Neural progenitor cell (in vitro differentiated cells): ENCODE measurements at regions not wholly inside any gene's neighbourhood (a gene's known extent, or its start where the extent isn't known, plus 50 kb on each side); places are given as distances from the start of the nearest gene placed in this dataset.

Source experiments
- DNase-seq: peaks from one replicate; pipeline ENCODE4 v3.0.0-alpha.2; 2016; ENCODE audit warnings: low spot score
- H2AFZ ChIP-seq: fragments of 200-600 bp; sonication (generic); replicated peaks from 2 replicates; pipeline ENCODE4 v1.6.1; 2016; ENCODE audit warnings: antibody characterized with exemption
- H3F3A ChIP-seq: fragments of 200-600 bp; sonication (generic); 2 replicates; pipeline ENCODE4 v1.6.1; 2016; ENCODE audit warnings: antibody characterized with exemption, low read depth
- H3K27ac ChIP-seq: fragments of 200-600 bp; sonication (generic); 2 replicates; pipeline ENCODE4 v1.5.1; 2016; ENCODE audit warnings: mild to moderate bottlenecking
- H3K27me3 ChIP-seq: fragments of 200-600 bp; sonication (generic); 2 replicates; pipeline ENCODE4 v1.6.1; 2016; ENCODE audit warnings: mild to moderate bottlenecking, moderate library complexity
- H3K36me3 ChIP-seq: fragments of 200-600 bp; sonication (generic); 2 replicates; pipeline ENCODE4 v1.5.1; 2016
- H3K4me1 ChIP-seq: fragments of 200-600 bp; sonication (generic); 2 replicates; pipeline ENCODE4 v1.6.1; 2016; ENCODE audit warnings: mixed run types
- H3K4me2 ChIP-seq: fragments of 200-600 bp; sonication (generic); 2 replicates; pipeline ENCODE4 v1.6.1; 2016
- H3K4me3 ChIP-seq: fragments of 200-600 bp; sonication (generic); 2 replicates; pipeline ENCODE4 v1.5.1; 2016
- H3K79me2 ChIP-seq: fragments of 200-600 bp; sonication (generic); 2 replicates; pipeline ENCODE4 v1.6.1; 2016; ENCODE audit warnings: low read depth
- H3K9ac ChIP-seq: fragments of 200-600 bp; sonication (generic); 2 replicates; pipeline ENCODE4 v1.6.1; 2016
- H3K9me3 ChIP-seq: fragments of 200-600 bp; sonication (generic); 2 replicates; pipeline ENCODE4 v1.5.1; 2016; ENCODE audit warnings: low read depth
- H4K20me1 ChIP-seq: fragments of 200-600 bp; sonication (generic); 2 replicates; pipeline ENCODE4 v1.6.1; 2016; ENCODE audit warnings: low read depth
- H3K27ac Mint-ChIP-seq: 3 replicates; pipeline ENCODE4 v1.8.0; 2021; ENCODE audit warnings: mixed read lengths
- H3K27me3 Mint-ChIP-seq: 2 replicates; pipeline ENCODE4 v1.8.0; 2022; ENCODE audit warnings: low read depth, mild to moderate bottlenecking, inconsistent platforms, moderate library complexity, mixed read lengths; ENCODE audit not compliant: insufficient read depth
- H3K36me3 Mint-ChIP-seq: 3 replicates; pipeline ENCODE4 v1.8.0; 2021; ENCODE audit warnings: mixed read lengths
- H3K4me1 Mint-ChIP-seq: 3 replicates; pipeline ENCODE4 v1.8.0; 2021; ENCODE audit warnings: mixed read lengths
- H3K4me3 Mint-ChIP-seq: 3 replicates; pipeline ENCODE4 v1.8.0; 2021; ENCODE audit warnings: mild to moderate bottlenecking, moderate library complexity, mixed read lengths
- H3K9me3 Mint-ChIP-seq: 3 replicates; pipeline ENCODE4 v1.8.0; 2020; ENCODE audit warnings: mixed read lengths
- EZH2 ChIP-seq: fragments of 200-600 bp; sonication (generic); IDR thresholded peaks from 2 replicates; pipeline ENCODE4 v1.6.1; 2017; ENCODE audit warnings: antibody characterized with exemption, mild to moderate bottlenecking, moderate library complexity
- EZH2phosphoT487 ChIP-seq: fragments of 200-600 bp; sonication (generic); IDR thresholded peaks from 2 replicates; pipeline ENCODE4 v1.6.1; 2017; ENCODE audit warnings: antibody characterized with exemption
- TF ChIP-seq, protein P1 (sequence below): fragments of 200-600 bp; sonication (generic); IDR thresholded peaks from 2 replicates; pipeline ENCODE4 v1.5.1; 2017; ENCODE audit warnings: antibody characterized with exemption, mild to moderate bottlenecking

DNA sequence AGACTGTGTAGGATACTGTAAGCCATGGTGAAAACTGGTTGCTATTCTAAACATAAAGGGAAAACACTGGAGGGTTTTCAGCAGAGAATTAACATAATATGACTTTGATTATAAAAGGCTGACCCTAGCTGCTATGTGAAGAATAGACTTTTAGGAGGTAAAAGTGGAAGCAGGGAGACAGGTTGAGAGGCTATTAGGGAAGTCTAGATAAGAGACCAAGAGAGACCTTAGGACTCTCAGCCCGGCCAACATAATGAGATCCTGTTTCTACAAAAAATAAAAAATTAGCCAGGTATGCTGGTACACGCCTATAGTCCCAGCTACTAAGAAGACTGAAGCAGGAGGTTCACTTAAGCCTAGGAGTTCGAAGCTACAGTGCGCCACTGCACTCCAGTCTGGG, 393.2 kb upstream of the PMFBP1 start:
- Mint-ChIP-seq H3K36me3 (no peaks in the 10 kb centered on the region), H3K27me3 (no peaks in the 10 kb centered on the region)
- H3K9me3 ChIP-seq = no peaks in the 10 kb centered on the region

DNA sequence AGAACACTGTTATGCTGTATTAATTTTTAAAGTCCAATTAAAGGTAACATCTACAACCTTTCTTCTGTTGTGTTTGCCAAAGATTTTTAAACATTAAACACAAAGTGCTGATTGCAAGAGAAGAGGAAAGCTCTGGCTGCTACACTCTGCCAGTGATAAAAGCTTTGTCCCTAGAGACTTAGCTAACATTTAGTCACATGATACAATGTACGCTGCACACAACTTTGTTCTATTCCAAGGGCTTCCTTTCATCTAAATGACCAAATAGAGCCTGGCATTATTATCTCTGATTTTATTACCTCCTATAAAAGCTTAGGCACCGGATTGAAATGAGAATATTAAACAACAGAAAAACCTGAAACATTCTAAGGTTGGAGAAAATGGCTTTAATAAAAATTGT, 388.7 kb upstream of the PMFBP1 start:
- Mint-ChIP-seq H3K36me3 (peaks cover 3% of the 10 kb centered on the region), H3K4me3 (no peak overlapping the region), H3K27me3 (no peaks in the 10 kb centered on the region), H3K9me3 (no peaks in the 10 kb centered on the region), H3K27ac (no peak overlapping the region), H3K4me1 (peaks cover 4% of the 10 kb centered on the region)
- no peaks in the 10 kb centered on the region for H3K9me3 ChIP-seq
- H3K27me3 ChIP-seq = no peaks in the 10 kb centered on the region
- no peaks in the 10 kb centered on the region for H4K20me1 ChIP-seq
- no peaks in the 10 kb centered on the region for H3K79me2 ChIP-seq
- no peak overlapping the region for H3K27ac ChIP-seq
- H3K4me3 ChIP-seq = no peak overlapping the region
- H3K4me1 ChIP-seq = no peaks in the 10 kb centered on the region
- H3K9ac ChIP-seq = no peak overlapping the region
- no peaks in the 10 kb centered on the region for H3K36me3 ChIP-seq
- no peaks in the 10 kb centered on the region for H3F3A ChIP-seq
- H2AFZ ChIP-seq = no peak overlapping the region
- DNase-seq = no peak
- H3K4me2 ChIP-seq = no peak overlapping the region
- no peak for TF ChIP-seq EZH2phosphoT487
- no peak for TF ChIP-seq EZH2
- TF ChIP-seq, protein P1, sequence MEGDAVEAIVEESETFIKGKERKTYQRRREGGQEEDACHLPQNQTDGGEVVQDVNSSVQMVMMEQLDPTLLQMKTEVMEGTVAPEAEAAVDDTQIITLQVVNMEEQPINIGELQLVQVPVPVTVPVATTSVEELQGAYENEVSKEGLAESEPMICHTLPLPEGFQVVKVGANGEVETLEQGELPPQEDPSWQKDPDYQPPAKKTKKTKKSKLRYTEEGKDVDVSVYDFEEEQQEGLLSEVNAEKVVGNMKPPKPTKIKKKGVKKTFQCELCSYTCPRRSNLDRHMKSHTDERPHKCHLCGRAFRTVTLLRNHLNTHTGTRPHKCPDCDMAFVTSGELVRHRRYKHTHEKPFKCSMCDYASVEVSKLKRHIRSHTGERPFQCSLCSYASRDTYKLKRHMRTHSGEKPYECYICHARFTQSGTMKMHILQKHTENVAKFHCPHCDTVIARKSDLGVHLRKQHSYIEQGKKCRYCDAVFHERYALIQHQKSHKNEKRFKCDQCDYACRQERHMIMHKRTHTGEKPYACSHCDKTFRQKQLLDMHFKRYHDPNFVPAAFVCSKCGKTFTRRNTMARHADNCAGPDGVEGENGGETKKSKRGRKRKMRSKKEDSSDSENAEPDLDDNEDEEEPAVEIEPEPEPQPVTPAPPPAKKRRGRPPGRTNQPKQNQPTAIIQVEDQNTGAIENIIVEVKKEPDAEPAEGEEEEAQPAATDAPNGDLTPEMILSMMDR = no peak

More for the DNA sequence above, 393.2 kb upstream of the PMFBP1 start:
- H3K4me3 Mint-ChIP-seq = no peak overlapping the region
- H2AFZ ChIP-seq = no peak overlapping the region
- TF ChIP-seq EZH2phosphoT487 (no peak), EZH2 (no peak)
- TF ChIP-seq, protein P1 = no peak
- H4K20me1 ChIP-seq = no peaks in the 10 kb centered on the region
- no peaks in the 10 kb centered on the region for H3K79me2 ChIP-seq
- no peaks in the 10 kb centered on the region for H3F3A ChIP-seq
- no peaks in the 10 kb centered on the region for H3K27me3 ChIP-seq
- H3K9me3 Mint-ChIP-seq = no peaks in the 10 kb centered on the region
- H3K36me3 ChIP-seq = no peaks in the 10 kb centered on the region
- H3K4me1 Mint-ChIP-seq = peaks cover 4% of the 10 kb centered on the region
- H3K4me3 ChIP-seq = no peak overlapping the region
- peaks cover 19% of the 10 kb centered on the region for H3K4me1 ChIP-seq
- H3K4me2 ChIP-seq = no peak overlapping the region
- H3K9ac ChIP-seq = no peak overlapping the region
- no peak overlapping the region for H3K27ac ChIP-seq
- DNase-seq = no peak
- H3K27ac Mint-ChIP-seq = no peak overlapping the region

DNA sequence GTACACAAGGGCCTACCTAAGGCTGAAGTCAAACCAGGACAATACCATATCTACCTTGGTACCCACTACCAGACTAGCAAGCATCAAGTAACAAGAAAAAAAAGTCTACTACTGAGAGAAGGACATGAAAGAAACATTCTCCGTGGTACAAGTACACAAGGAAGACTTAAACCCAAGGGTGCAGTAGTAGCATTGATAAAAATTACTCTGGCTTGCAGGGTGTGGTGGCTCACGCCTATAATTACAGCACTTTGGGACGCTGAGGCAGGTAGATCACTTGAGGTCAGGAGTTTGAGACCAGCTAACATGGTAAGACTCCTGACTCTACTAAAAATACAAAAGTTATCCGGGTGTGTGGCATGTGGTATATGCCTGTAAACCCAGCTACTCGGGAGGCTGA, 386.5 kb upstream of the PMFBP1 start:
- Histone ChIP-seq H3K36me3 (no peaks in the 10 kb centered on the region), H3F3A (no peaks in the 10 kb centered on the region), H3K9me3 (no peaks in the 10 kb centered on the region), H3K79me2 (no peaks in the 10 kb centered on the region), H3K4me2 (no peak overlapping the region), H3K4me3 (no peak overlapping the region), H3K4me1 (no peaks in the 10 kb centered on the region), H2AFZ (no peak overlapping the region), H3K9ac (no peak overlapping the region), H4K20me1 (no peaks in the 10 kb centered on the region), H3K27me3 (no peaks in the 10 kb centered on the region), H3K27ac (no peak overlapping the region)
- H3K4me3 Mint-ChIP-seq = no peak overlapping the region
- no peaks in the 10 kb centered on the region for H3K9me3 Mint-ChIP-seq
- DNase-seq = no peak
- no peak overlapping the region for H3K27ac Mint-ChIP-seq
- peaks cover 4% of the 10 kb centered on the region for H3K4me1 Mint-ChIP-seq
- no peak for TF ChIP-seq EZH2phosphoT487
- TF ChIP-seq, protein P1 = no peak
- no peak for TF ChIP-seq EZH2
- no peaks in the 10 kb centered on the region for H3K27me3 Mint-ChIP-seq
- H3K36me3 Mint-ChIP-seq = peaks cover 7% of the 10 kb centered on the region

DNA sequence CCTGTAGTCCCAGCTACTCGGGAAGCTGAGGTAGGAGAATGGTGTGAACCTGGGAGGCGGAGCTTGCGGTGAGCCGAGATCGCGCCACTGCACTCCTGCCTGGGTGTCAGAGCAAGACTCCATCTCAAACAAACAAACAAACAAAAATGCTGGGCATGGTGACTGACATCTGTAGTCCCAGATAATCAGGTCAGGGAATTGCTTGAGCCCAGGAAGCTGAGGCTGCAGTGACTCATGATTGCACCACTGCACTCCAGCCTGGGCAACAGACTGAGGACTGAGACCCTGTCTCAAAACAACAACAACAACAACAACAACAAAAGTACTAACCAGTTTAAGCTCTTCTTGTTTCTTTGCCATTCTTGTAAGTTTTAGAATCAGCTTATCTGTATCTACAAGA, 383.0 kb upstream of the PMFBP1 start:
- Histone ChIP-seq H2AFZ (no peak overlapping the region), H3K4me3 (no peak overlapping the region), H3K9me3 (no peaks in the 10 kb centered on the region), H3K9ac (no peak overlapping the region), H3K36me3 (no peaks in the 10 kb centered on the region), H3K4me1 (no peaks in the 10 kb centered on the region), H4K20me1 (no peaks in the 10 kb centered on the region), H3K27ac (no peak overlapping the region), H3K79me2 (no peaks in the 10 kb centered on the region), H3F3A (no peaks in the 10 kb centered on the region), H3K27me3 (no peaks in the 10 kb centered on the region), H3K4me2 (no peak overlapping the region)
- Mint-ChIP-seq H3K4me3 (no peak overlapping the region), H3K9me3 (peaks cover 10% of the 10 kb centered on the region), H3K27me3 (no peaks in the 10 kb centered on the region), H3K36me3 (peaks cover 9% of the 10 kb centered on the region), H3K4me1 (no peaks in the 10 kb centered on the region), H3K27ac (no peak overlapping the region)
- no peak for DNase-seq
- no peak for TF ChIP-seq EZH2
- TF ChIP-seq, protein P1 = no peak
- no peak for TF ChIP-seq EZH2phosphoT487
